DMS153 treated with DMSO at 0.1 percent for 48 hours (cell line): ENCODE measurements at regions not wholly inside any gene's neighbourhood (a gene's known extent, or its start where the extent isn't known, plus 50 kb on each side); places are given as distances from the start of the nearest gene placed in this dataset.
"Not testable (repeated sequence)": the region's sequence is repeated elsewhere in the genome, so short reads cannot be mapped to it uniquely, and the experiment has no call there.

Experiments
- DNase-seq: peaks from one replicate; lab custom pipeline; 2025; ENCODE audit not compliant: unreplicated experiment; lab: John Stamatoyannopoulos, UW

DNA sequence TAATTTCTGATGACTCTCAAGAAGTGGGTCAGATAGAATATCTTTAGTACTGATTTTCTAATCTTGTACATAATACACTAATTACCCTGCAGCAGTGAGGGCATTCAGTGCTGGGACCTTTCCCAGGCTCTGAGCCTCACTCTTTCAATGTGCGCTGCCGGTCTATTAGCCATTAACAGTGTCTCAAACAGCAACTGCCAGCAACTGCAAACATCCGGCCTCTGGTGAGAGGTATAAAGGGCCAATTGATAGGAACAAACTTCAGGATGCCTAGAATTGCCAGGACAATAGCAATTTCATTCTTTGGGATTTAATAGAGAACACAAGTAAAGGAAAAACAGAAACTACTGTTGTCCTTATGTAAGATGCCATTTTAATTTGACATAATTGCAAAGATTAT lies 604.4 kb upstream of the SPRY2 start:
- DNase-seq: peak; percentile 40

DNA sequence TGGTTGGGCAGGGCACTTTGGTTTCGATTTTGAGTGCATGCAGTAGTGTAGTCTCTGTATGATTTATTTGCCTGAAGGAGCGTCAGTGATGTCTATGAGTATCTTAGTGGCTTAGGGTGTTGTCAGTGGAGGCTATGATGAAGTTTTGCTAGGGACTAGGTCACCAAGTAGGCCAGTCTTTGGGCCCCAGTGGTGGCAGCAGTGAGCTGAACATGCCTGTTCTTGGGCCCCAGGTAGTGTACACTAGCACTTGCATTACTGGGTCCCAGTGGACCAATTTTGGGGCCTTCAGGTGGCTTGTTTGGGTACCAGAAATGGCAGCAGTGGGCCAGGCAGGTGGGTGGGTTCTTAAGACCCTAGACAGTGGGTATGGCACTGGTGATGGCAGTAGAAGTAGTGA lies 598.7 kb upstream of the SPRY2 start:
- no peak for DNase-seq

DNA sequence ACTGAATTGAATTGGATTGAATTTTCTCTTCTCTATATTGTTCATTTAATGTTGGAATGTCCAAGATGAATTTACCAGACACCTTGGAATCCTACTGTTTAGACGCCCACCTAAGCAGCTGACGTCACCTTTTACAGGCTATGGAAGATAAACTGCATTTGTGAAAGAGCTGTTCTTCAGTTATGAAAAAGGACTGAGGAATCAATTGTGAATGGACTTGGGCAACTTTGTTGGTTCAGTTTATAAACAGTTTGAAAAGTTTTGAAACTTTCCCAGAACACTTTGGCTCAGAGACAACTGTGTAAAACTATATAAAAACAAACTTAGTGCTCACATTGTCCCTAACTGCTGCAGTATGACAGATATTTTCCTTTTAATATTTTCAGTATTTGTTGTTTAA lies 590.8 kb upstream of the SPRY2 start:
- no peak for DNase-seq

DNA sequence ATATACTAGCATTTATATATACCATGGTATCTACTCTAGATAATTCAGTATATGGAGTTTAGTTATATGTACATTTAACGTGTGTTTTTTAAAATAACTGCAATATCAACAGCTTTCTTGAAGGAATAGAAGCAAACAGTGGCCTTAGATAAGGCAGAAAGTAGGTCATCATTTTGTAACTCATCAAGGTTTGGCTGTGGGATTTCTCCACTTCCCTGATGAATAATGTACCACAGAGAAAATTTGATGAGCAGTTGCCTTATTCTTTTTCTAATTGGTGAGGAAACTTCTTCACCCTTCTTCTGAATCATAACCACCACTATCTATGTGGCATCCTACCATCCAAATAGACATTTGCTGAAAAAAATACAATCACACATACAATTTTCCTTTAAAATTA lies 590.2 kb upstream of the SPRY2 start:
- DNase-seq: no peak

DNA sequence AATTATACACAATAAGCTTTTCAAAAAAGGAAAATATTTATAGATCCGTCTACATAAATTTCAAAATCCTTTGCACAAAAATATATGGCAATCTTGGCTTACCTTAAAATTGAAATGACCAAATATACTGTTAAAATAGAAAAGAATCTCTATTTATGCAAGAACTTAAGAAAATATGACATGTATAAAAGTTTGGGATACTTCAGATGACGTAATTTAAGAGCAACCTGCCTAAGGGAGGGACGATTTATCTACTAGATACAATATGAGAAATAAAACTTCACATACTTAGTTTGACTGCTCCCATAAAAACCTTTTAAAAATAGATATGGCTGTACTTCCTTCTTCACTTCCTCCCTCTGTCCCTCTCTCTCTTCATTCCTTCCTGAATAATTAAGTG lies 587.3 kb upstream of the SPRY2 start:
- DNase-seq: no peak

DNA sequence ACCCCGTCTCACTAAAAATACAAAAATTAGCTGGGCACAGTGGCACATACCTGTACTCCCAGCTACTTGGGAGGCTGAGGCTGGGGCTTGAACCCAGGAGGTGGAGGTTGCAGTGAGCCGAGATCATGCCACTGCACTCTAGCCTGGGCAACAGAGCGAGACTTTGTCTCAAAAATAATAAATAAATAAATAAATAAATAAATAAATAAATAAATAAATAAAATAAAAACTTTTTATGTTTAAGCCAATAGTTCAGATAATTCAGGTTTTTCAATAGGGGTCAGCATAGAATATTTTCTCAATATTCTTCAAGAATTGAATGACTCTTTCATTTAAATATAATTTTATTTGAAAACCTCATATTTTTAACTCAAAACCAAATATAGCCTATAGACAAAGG lies 585.1 kb upstream of the SPRY2 start:
- not testable (repeated sequence) for DNase-seq

DNA sequence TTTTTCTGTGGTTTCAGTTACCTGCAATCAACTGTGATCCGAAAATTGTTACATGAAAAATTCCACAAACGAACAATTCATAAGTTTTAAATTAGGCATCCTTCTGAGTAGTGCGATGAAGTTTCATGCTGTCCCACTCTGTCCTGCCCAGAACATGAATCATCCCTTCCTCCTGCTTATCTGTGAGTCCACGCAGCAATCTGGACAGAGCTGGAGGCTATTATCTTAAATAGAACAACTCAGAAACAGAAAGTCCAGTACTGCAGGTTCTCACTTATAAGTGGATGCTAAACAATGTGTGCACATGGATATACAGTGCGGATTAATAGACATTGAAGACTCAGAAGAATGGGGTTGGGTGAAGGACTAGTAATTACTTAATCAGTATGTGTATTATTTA lies 583.7 kb upstream of the SPRY2 start:
- DNase-seq: no peak

DNA sequence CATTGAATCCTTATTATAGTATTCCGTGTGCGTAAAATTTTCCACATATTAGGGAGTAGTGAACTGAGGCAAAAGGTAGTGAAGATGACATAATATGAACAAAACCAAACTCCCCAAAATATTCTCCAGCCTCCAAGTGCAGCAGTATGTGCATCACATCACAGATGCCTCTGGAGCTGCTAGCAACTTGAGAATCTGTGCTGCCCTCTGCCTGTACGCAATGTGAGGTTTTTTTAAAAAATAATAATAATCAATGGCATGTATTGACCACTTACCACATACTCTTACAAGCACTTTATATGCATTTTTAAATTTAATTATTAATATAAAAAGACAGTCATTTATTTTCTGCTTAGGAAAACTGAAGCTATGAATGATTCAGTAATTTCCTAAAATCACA lies 583.0 kb upstream of the SPRY2 start:
- no peak for DNase-seq

DNA sequence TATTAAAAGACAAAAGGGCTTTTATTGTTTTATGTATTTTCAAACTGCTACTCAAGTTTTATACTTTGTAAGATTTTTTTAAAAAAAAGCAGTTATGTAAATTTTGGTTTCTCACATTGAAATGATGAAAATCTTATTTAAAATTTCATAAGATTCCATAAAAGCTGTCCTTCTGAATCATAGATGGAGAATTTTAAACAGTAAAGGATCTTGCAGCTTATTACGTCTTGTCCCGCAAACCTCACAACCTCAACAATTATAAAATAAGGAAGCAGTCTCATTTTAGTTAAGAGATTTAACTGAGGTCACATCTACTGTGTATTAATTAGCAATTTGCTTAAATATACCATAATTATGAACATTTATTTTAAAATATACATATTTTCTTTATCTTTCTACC lies 581.0 kb upstream of the SPRY2 start:
- DNase-seq: no peak

DNA sequence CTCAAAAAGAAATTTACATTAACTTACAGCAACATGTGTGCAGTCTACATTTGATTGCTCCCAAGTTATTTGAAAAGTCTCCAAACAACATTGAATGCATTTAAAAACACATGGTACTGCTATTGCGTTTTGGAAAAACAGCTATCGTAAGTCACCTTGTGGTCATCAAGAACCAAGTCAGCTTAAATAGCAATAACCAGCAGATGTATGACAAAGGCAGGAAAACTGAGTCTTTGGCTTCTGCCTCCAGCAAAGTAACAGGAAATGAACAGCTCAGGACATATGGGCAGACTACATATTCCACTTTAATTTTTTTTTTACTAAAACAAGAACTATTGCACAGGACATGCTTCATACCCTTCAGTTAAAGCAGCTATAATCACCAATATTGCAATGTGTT lies 580.6 kb upstream of the SPRY2 start:
- no peak for DNase-seq

DNA sequence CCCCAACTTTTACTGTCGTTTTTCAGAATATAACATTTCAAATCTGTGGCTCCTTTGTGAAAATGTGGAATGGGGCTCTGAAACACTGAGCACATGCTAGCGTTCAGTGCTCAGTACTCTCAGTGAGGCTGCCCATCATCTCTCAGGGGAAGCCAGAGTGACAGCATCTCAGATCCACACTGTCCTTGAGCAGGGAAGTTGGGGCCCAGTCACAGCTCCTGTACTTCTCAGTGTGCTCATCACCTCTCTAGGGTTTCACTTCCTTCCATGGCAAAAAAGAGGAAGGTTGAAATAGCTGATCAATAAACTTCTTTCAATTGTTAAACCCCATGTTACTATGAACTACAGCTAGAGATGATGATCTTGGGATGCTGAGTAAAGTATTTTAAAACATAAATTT lies 565.9 kb upstream of the SPRY2 start:
- DNase-seq: no peak

DNA sequence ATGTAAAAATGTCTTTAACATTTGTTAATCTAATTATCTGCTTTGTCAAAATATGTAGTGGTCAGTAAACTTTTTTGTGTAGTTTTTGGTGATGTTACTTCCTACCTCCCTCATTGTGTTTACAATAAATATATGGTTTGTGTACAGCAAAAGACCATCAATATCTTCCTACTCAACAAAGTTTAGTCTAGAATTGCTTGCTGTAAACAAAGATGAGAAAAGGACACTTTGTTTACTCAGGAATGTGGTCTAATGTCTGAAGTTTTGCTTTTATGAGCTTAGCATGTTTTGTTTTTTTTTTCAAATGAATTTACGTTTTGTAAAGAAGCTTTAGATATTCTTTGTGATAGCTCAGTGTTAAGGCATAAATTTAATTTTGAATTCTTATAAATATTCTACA lies 563.5 kb upstream of the SPRY2 start:
- DNase-seq: no peak

DNA sequence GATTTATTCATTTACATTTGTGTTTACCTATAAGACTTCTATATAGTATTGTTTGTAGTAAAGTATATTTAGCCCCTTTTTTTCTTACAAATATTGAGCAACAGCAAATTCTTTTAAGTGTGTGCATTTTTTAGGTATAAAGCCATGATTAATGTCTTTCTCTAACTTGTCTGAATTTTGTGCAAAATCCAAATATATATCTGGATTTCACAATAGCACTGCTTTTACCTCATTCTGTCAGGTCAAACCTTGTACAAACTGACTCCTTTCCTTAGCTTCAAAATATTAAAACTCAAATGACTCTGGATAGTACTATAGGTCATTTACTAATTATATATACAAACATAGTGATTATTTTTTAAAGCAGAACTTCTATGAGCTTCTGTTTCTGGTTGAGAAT lies 563.0 kb upstream of the SPRY2 start:
- no peak for DNase-seq

DNA sequence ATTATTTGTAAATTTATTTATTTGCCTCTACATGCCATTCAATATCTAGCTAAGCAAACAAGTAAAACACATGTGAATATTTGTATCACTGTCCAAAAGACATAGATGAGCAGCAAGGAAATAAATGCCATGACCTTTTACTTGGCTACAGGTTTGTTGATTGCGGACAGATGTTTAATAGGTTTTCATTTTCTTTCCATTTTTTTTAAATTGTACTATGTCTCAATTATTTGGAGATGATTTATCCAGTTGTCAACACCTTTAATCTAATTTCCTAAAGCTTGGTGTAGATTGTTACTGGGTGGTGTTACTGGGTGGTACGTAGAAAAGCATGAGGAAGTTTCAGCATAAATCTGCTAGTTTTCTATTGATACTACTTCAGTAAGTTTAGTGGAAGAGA lies 560.6 kb upstream of the SPRY2 start:
- DNase-seq: no peak

DNA sequence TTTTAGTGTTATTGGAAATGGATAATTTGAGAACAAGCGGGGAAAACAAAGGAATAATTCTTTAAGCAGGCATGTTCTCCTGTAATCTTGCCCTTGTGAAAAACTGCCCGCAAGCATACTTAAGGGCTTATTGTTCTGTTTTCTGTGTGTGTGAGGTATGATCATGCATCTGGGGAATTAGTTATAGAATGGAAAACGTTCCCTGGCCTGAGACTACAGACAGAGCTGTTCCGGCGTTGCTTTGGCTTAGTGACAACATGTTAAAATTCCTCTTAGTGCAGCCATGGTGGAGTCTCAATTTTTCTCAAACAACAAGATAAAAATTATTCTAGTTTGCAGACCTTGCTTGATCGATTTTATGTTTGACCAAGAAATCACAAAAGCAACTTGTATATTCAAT lies 560.2 kb upstream of the SPRY2 start:
- no peak for DNase-seq

DNA sequence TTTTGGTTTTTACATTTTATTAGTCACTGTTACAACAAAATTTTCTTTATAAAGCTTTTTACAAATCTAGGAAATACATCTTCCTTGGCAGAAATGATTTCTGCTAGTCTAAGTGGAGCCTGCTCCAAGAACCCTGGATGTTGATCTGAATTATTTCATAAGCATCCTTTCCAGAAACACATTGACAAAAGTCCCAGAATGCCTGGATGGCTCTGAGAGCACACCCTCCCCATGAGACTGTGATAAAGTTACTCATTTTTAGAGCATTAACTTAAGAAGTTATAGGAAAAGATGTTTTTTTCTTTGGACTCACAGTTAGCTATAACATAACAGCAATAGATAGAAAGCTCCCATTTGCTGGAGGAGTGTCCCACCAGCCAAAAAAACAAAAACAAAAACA lies 559.6 kb upstream of the SPRY2 start:
- DNase-seq: no peak

DNA sequence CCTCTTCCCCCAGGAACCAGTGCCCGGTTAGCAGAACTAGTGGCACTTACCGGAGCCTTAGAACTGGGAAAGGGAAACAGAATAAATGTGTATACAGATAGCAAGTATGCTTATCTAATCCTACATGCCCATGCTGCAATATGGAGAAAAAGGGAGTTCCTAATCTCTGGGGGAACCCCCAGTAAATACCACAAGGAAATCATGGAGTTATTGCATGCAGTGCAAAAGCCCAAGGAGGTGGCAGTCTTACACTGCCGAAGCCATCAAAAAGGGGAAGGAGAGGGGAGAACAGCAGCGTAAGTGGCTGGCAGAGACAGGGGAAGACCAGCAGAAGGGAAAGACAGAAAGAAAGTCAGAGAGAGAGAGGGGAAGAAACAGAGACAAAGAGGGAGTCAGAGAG lies 556.7 kb upstream of the SPRY2 start:
- not testable (repeated sequence) for DNase-seq

DNA sequence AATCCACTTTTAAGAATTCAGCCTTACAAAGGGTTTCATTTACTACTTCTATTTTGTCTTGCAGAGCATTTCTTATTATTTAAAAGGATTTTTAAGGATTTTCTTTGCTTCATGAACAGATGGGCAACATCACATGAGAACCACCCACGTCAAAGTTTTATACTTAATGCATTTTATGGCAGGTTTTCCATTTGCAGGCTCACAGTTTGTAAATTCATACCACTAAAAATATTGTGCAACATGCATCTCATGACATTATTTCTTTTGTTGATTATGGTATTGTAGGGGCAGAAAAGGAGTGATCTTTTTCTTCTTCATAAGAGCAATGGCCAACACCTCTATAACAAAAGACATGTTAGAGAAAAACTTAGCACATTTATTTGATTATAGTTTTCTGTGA lies 554.0 kb upstream of the SPRY2 start:
- no peak for DNase-seq

DNA sequence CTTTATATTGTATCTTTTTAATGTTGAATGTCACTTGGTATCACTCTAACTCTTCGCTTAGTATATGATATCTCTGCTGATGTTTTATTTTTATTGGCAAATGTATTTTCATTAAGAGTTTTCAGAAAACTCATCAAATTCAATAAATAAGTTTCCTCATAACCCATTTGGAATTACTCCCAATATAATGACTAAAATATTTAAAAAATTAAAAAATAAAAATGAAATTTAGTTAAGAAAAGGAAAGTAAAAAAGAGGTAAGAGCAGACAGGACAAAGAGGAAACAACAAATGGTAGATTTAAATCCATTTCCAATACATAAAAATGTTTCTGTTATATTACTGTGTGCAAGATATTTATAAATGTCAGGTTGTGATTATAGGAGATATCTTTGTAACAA lies 548.9 kb upstream of the SPRY2 start:
- no peak for DNase-seq

DNA sequence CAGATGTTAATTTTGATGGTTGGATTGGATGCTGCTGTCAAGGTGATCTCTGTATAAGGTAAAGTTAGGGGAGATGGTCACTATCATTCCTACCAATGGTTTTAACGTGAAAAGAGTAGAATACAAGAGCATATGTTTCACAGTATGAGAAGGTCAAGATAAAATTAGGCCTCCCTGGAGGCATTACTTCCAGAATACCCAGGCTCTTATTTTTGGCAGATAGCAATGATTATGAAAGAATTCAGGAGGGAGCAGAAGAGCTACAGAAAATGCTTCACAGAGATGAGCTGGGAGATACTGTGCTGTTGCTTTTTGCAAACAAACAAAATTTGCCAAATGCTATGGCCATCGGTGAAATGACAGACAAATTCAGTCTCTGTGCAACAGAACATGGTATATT lies 547.5 kb upstream of the SPRY2 start:
- DNase-seq: no peak

DNA sequence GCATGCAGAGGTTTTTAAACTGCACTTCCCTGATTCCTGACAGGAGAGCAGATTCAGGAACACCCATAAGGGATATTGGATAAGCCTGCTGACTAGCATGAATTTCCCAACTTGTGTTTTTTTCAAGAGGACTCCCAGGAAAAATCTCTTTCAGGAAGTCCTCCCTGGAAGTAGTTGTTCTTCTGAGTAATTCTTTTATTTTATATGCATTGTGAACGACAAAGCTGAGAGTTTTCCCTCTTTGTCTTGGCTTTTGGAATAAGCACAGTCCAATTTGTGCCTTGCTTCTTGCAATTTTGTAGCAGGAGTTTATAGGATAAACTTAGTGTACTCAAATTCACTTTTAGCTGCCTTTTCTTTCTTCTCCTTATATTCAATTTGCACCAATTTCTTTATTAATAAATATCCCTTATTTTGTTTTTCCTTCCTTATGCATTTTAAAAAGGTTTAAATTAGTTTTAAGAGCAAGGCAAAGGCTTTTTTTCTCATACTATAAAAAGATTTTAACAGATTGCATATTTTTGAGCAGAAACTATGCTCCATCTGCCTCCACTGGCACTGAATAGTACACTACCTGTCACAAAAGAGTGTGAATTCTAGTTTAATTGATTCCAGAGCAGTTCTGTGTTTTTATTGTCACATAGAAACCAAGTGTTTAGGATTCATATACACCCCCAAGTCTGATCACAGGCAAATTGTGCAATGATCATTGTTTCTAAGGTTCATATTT lies 543.3 kb upstream of the SPRY2 start:
- no peak for DNase-seq

DNA sequence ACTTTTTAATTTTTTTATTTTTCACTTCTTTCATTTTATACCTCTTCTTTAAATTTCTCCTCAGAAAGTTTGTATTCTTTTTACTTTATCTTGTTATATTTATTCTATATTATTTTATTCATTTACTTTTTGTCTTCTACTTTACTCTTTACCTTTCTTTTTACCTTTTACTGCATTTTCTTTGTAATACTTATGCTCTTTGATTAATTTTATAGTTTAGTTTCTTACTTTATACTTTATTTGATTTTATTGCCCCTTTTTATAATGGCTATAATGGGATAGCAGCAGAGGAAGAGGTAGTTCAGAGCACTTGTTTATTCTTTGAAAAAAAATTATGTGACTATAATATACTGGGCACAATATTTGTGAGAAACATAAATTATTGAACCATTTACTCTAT lies 542.6 kb upstream of the SPRY2 start:
- DNase-seq: no peak

DNA sequence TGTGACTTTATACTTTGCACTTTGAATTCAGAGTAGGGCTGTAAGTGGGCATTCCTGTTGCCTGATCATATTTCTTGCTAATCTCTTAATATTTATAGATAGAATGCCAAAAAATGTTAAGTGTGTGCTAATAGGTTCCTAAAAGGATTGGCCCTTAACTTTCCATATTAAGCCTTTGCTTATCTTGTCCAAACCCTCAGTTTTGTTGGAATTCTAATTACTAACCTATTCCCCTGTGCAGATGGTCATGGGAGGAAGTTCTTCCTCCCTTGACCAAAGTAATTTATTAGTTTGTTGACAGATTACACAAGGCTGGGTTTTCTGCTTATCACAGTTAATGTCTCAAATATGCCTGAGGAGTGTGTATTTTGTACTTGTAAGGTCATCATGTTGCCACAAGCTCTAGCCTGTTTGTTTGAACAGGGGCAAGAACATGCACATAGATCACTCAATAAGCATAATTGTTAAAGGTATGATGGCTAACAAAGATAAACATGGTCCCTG lies 541.1 kb upstream of the SPRY2 start:
- DNase-seq: peak; percentile 85
